ENCODE measurements at regions not wholly inside any gene's neighbourhood (a gene's known extent, or its start where the extent isn't known, plus 50 kb on each side); places are given as distances from the start of the nearest gene placed in this dataset.
A peak's percentile ranks its signal among the peaks of the same experiment; 100 is the strongest.

DNA sequence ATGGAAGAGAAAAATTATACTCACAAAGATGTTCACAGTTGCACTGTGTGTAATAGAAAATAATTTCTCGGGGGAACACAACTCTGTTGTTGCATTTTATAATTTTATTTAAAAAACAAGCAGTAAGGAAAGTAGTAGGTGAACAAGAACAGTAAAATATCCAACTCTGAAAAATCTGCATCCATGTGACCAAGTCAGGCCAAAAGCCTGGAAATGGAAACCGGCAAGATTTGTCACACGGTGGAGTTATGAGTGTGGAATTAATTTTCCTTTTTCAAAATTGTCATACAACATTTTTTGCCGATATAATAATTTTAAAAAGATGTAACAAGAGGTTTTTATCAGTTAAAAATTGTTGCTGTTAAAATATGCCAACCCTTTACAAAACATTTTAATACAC lies 1421.5 kb downstream of the BRD1 start:
- intact Hi-C loops (cut with DNase I) = no loop called here

GRCh38 chr22:48405741-48406140 lies 1421.9 kb downstream of the BRD1 start:
- Histone ChIP-seq H3K4me3 (no peak overlapping the region), H3K4me1 (replicated peaks in 1 of 2) (no peaks in the 10 kb centered on the region), H3K27me3 (no peaks in the 10 kb centered on the region), H3K36me3 (replicated peaks in 1 of 2) (no peaks in the 10 kb centered on the region), H3K9me3 (replicated peaks in 1 of 3) (no peaks in the 10 kb centered on the region), H3K27ac (no peak overlapping the region)
- intact Hi-C loops (cut with DNase I) = no loop called here
- WGBS, 4 donors = 65 to 70% (median 68%) methylated on average over 6 of the region's 6 CpGs
- TF ChIP-seq CTCF (IDR thresholded peaks at IDR 0.05) (no peak), POLR2A (IDR thresholded peaks at IDR 0.05) (no peak)
- peak in 1 of 7 donors; percentile 5 for DNase-seq

More for the DNA sequence above, 1421.5 kb downstream of the BRD1 start:
- H3K4me3 ChIP-seq = no peak overlapping the region
- DNase-seq = no peak
- WGBS, 4 donors = 74 to 81% (median 79%) methylated on average over 4 of the region's 4 CpGs
- no peaks in the 10 kb centered on the region for H3K9me3 ChIP-seq (replicated peaks in 1 of 3)
- H3K27me3 ChIP-seq = no peaks in the 10 kb centered on the region
- H3K27ac ChIP-seq = no peak overlapping the region
- no peaks in the 10 kb centered on the region for H3K4me1 ChIP-seq (replicated peaks in 1 of 2)
- TF ChIP-seq CTCF (IDR thresholded peaks at IDR 0.05) = no peak
- TF ChIP-seq POLR2A (IDR thresholded peaks at IDR 0.05) = no peak
- no peaks in the 10 kb centered on the region for H3K36me3 ChIP-seq (replicated peaks in 1 of 2)

DNA sequence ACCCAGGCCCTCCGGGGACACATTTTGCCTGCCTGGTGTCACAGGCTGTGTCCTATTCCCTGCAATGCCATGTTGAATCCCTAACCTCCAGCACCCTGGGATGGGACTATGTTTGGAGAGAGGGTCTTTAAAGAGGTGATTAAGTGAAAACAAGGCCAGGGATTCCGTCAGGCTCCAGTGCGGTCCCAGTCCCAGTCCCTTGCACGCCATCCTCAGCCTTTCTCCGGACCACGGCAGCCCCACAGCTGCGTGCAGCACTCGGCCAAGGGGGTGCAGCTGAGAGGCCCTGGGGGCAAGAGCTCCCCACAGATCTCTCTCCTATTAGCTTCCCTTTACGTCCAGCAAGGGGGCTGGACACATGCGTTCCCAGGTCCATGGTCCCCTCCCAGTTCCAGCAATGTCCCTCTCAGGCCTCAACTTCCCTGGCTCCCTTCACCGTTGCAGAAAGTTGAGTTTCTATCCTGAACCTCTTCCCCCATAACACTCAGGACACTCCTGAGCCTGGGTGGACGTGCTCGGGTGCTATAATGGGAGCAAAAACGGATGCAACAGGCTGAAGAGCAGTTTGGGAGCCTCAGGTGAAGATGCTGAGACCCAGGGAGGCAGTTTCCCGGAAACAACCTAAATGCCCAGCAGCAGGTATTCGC lies 1422.7 kb downstream of the BRD1 start:
- H3K9me3 ChIP-seq (replicated peaks in 1 of 3) = no peaks in the 10 kb centered on the region
- TF ChIP-seq CTCF (IDR thresholded peaks at IDR 0.05) (no peak), POLR2A (IDR thresholded peaks at IDR 0.05) (no peak)
- H3K4me3 ChIP-seq = no peak overlapping the region
- H3K27me3 ChIP-seq = no peaks in the 10 kb centered on the region
- DNase-seq = peak in 1 of 7 donors; percentile 11
- no peak overlapping the region for H3K27ac ChIP-seq
- no peaks in the 10 kb centered on the region for H3K36me3 ChIP-seq (replicated peaks in 1 of 2)
- no peaks in the 10 kb centered on the region for H3K4me1 ChIP-seq (replicated peaks in 1 of 2)
- WGBS, 4 donors = 73 to 85% (median 74%) methylated on average over 15 to 16 of the region's 16 CpGs
- intact Hi-C loops (cut with DNase I) = no loop called here

DNA sequence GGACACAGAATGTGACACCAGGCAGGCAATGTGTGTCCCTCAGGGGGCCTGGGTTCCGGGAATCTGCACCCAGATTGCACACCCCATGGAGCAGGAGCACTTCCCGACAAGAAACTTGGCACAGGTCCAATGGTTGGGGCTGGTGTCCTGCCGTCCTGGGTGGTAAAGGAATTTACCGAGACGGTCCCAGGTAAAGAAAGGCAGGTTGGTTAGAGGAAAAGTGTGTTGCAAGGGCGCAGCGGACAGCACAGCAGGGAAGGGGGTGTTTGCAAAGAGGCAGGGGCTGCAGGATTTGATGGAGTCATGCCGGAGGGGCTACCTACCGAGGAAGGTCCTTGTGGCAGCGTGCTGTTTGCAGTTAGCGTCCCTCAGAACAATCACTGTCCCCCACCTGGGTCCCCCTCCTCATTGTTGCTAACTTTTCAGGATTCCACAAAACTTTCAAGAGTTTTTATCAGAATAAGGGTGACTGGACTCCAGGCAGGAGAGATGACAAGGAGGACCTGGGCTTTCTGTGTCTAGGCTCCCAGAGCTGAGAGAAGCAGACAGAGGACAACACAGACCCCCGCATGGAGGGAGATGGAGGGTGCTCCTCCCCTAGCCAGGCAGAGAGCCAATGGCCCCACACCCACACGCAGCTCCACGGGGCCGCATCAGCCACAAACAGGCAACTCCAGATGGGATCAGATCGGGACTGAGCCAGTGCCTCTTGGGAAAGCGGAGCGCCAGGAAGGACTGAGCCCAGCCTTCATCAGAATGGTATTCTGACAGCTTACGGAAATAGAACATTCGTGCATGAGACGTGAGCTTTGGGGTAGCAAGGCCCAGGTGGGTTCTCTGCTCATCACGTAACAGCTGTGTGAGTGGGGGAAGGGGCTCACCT lies 1423.9 kb downstream of the BRD1 start:
- Histone ChIP-seq H3K4me3 (no peak overlapping the region), H3K27me3 (no peaks in the 10 kb centered on the region), H3K4me1 (replicated peaks in 1 of 2) (no peaks in the 10 kb centered on the region), H3K9me3 (replicated peaks in 1 of 3) (no peaks in the 10 kb centered on the region), H3K36me3 (replicated peaks in 1 of 2) (no peaks in the 10 kb centered on the region), H3K27ac (no peak overlapping the region)
- intact Hi-C loops (cut with DNase I) = no loop called here
- peak in 1 of 7 donors; percentile 34 for DNase-seq
- 65 to 75% (median 69%) methylated on average over 19 to 22 of the region's 22 CpGs for WGBS, 4 donors
- TF ChIP-seq POLR2A (IDR thresholded peaks at IDR 0.05) (no peak), CTCF (IDR thresholded peaks at IDR 0.05) (no peak)

All from adrenal gland (tissue), 9 donors.